GM12878 (cell line): ENCODE measurements at regions not wholly inside any gene's neighbourhood (a gene's known extent, or its start where the extent isn't known, plus 50 kb on each side); places are given as distances from the start of the nearest gene placed in this dataset.

Source experiments
- ATAC-seq: fragments of 200-7000 bp; cut with Tn5 transposase; 3 replicates; pipeline ENCODE4 v1.9.1; 2020; ENCODE audit warnings: mild to moderate bottlenecking, moderate library complexity
- BruUV-seq: library from RNA; stranded (reverse); fragments of 400-500 nt; replicated peaks from 2 replicates; lab custom pipeline; 2021; lab: Mats Ljungman, UMichigan
- CTCF ChIA-PET: fragments of 300-600 bp; sonication (Branson Sonifier 250); formaldehyde crosslinking; extraction: SDS; loops from one replicate; lab custom pipeline; 2021; ENCODE audit warnings: inconsistent platforms; lab: Yijun Ruan, JAX
- POLR2A ChIA-PET: fragments of 350-600 bp; formaldehyde crosslinking; extraction: SDS; loops from one replicate; lab custom pipeline; 2021; ENCODE audit warnings: inconsistent platforms; lab: Charles Lee
- RAD21 ChIA-PET: fragments of 300-600 bp; sonication (Branson Sonifier 250); formaldehyde crosslinking; loops from one replicate; lab custom pipeline; 2023; ENCODE audit warnings: antibody characterized with exemption; ENCODE audit not compliant: unreplicated experiment; lab: Charles Lee
- SMC1A ChIA-PET: fragments of 300-600 bp; sonication (Branson Sonifier 250); formaldehyde crosslinking; loops from one replicate; lab custom pipeline; 2023; ENCODE audit not compliant: unreplicated experiment, uncharacterized antibody; lab: Charles Lee
- DNase-seq: peaks from one replicate; pipeline ENCODE4 v3.0.0-alpha.2; 2011; ENCODE audit warnings: low read depth, low spot score
- FAIRE-seq: peaks from 3 replicates; lab custom pipeline; 2011; peaks lifted over from hg19 to GRCh38; lab: Jason Lieb, UNC
- H2AFZ ChIP-seq: 2 replicates; pipeline ENCODE4 v1.6.0; 2011; ENCODE audit warnings: low read depth, low read length, control low read depth; ENCODE audit not compliant: control insufficient read depth
- H3K27ac ChIP-seq: 2 replicates; pipeline ENCODE4 v1.5.1; 2011; ENCODE audit warnings: control low read depth; ENCODE audit not compliant: control insufficient read depth, insufficient read depth
- H3K27me3 ChIP-seq, 2 experiments: replicated peaks in 1 of 2; 2 replicates each; pipeline versions ENCODE4 v1.6.0 to v1.6.1; 2011; ENCODE audit warnings: low read length in 1 of 2; ENCODE audit not compliant: control insufficient read depth in 2 of 2, insufficient read depth in 2 of 2
- H3K36me3 ChIP-seq, 2 experiments: 2 replicates each; pipeline ENCODE4 v1.5.1; 2011; ENCODE audit warnings: low read length in 1 of 2; ENCODE audit not compliant: control insufficient read depth in 2 of 2, insufficient read depth in 2 of 2
- H3K4me1 ChIP-seq: 2 replicates; pipeline ENCODE4 v1.6.1; 2011; ENCODE audit warnings: mild to moderate bottlenecking, low read length, moderate library complexity, mixed read lengths; ENCODE audit not compliant: control insufficient read depth, insufficient read depth
- H3K4me2 ChIP-seq: 2 replicates; pipeline ENCODE4 v1.6.0; 2011; ENCODE audit warnings: control low read depth; ENCODE audit not compliant: control insufficient read depth, insufficient read depth
- H3K4me3 ChIP-seq: fragments of 200-600 bp; sonication (generic); 2 replicates; pipeline ENCODE4 v1.5.1; 2016
- H3K79me2 ChIP-seq: 2 replicates; pipeline ENCODE4 v1.6.0; 2011; ENCODE audit warnings: low read length; ENCODE audit not compliant: control insufficient read depth, insufficient read depth
- H3K9ac ChIP-seq: 2 replicates; pipeline ENCODE4 v1.8.0; 2011; ENCODE audit warnings: low read length, control low read depth, mixed read lengths; ENCODE audit not compliant: control insufficient read depth, insufficient read depth
- H3K9me3 ChIP-seq: replicated peaks from 3 replicates; pipeline ENCODE4 v1.5.1; 2011; ENCODE audit warnings: mild to moderate bottlenecking, low read length; ENCODE audit not compliant: control insufficient read depth, insufficient read depth
- H4K20me1 ChIP-seq: 2 replicates; pipeline ENCODE4 v1.6.0; 2011; ENCODE audit not compliant: control insufficient read depth, insufficient read depth
- BCL11A ChIP-seq: IDR thresholded peaks from 2 replicates; pipeline ENCODE4 v1.6.1; 2011; ENCODE audit warnings: low read depth, low read length
- CBX5 ChIP-seq: sonication (generic); IDR thresholded peaks from 2 replicates; pipeline ENCODE4 v1.6.1; 2016; ENCODE audit warnings: low read depth, moderate library complexity, mild to moderate bottlenecking, inconsistent platforms
- CHD4 ChIP-seq: fragments of 200-600 bp; sonication (generic); IDR thresholded peaks from 2 replicates; pipeline ENCODE4 v1.6.1; 2016; ENCODE audit warnings: mild to moderate bottlenecking
- EGR1 ChIP-seq, 2 experiments: IDR thresholded peaks; 1 replicate in 1 of 2; 2 replicates in 1 of 2; pipeline ENCODE4 v1.6.1; 2011 to 2012; ENCODE audit warnings: low read depth in 2 of 2, low read length in 2 of 2, borderline replicate concordance in 1 of 2, mild to moderate bottlenecking in 1 of 2, moderate library complexity in 1 of 2
- ETV6 ChIP-seq, 2 experiments: fragments of 450-650 bp in 1 of 2; IDR thresholded peaks in 1 of 2; conservative IDR thresholded peaks in 1 of 2; 2 replicates each; pipeline ENCODE4 v1.6.1; 2014; ENCODE audit warnings: antibody characterized with exemption in 1 of 2, borderline replicate concordance in 1 of 2, low read depth in 1 of 2, mild to moderate bottlenecking in 1 of 2, moderate library complexity in 1 of 2
- EZH2 ChIP-seq: IDR thresholded peaks from 2 replicates; pipeline ENCODE4 v1.6.1; 2012; ENCODE audit warnings: low read depth, mild to moderate bottlenecking, control low read depth, inconsistent platforms, low read length, borderline replicate concordance; ENCODE audit not compliant: control insufficient read depth
- HCFC1 ChIP-seq: fragments of 150-350 bp; IDR thresholded peaks from 2 replicates; pipeline ENCODE4 v1.6.1; 2014; ENCODE audit warnings: low read length
- HDGF ChIP-seq: fragments of 450-650 bp; IDR thresholded peaks from 2 replicates; pipeline ENCODE4 v1.6.1; 2016; ENCODE audit warnings: antibody characterized with exemption
- IKZF2 ChIP-seq, 2 experiments: fragments of 450-650 bp; IDR thresholded peaks; 2 replicates each; pipeline ENCODE4 v1.6.1; 2017; ENCODE audit warnings: mild to moderate bottlenecking in 2 of 2, moderate library complexity in 2 of 2
- PAX8 ChIP-seq: fragments of 450-650 bp; IDR thresholded peaks from 2 replicates; pipeline ENCODE4 v1.6.1; 2017; ENCODE audit warnings: mild to moderate bottlenecking, moderate library complexity
- ZBED1 ChIP-seq: IDR thresholded peaks from 2 replicates; pipeline ENCODE4 v1.6.1; 2016; ENCODE audit warnings: borderline replicate concordance
- in situ Hi-C: fragments of 300-500 bp; cut with MboI; formaldehyde crosslinking; loops from 9 replicates; pipeline ENCODE4 v1.14.3; 2018; ENCODE audit warnings: mixed read lengths
- intact Hi-C: fragments of 100-400 bp; cut with micrococcal nuclease; formaldehyde crosslinking; loops from one replicate; pipeline ENCODE4 v1.14.2; 2022; ENCODE audit not compliant: unreplicated experiment
- TF ChIP-seq, protein P1 (sequence below): fragments of 450-650 bp; IDR thresholded peaks from 2 replicates; pipeline ENCODE4 v1.6.1; 2017; ENCODE audit warnings: mild to moderate bottlenecking, low read depth, inconsistent platforms; ENCODE audit not compliant: poor library complexity, severe bottlenecking
- TF ChIP-seq, protein P2 (sequence below): IDR thresholded peaks from 2 replicates; pipeline ENCODE4 v1.6.1; 2012; ENCODE audit warnings: mild to moderate bottlenecking, low read depth, low read length

DNA sequence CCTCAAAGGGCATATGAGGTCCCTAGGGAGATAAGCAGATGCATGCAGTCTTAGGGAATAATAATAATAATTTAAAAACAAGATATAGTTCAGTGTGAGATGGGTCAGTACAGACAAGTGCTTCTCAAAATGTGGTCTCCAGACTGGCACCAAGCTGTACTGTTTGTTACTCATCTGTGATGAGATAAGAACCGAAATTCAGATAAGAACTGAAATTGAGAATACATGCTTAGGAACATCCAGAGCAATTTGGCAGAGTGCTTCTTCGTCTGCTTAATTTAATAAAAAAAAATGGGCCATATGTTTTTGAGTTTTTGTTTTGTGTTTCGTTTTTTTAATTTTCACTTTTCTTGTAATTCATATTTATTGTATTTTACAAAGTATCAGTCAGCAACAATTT lies 86.5 kb upstream of the SGCD start (continued):
- TF ChIP-seq PAX8 (no peak), EGR1 (IDR thresholded peaks at IDR 0.05; ENCODE audit: borderline replicate concordance in 1 of 2, low read depth in 2 of 2, low read length in 2 of 2) (no peak), HDGF (no peak), ZBED1 (no peak), IKZF2 (IDR thresholded peaks at IDR 0.05) (no peak), CHD4 (no peak), BCL11A (no peak), EZH2 (no peak)
- TF ChIP-seq, protein P1, sequence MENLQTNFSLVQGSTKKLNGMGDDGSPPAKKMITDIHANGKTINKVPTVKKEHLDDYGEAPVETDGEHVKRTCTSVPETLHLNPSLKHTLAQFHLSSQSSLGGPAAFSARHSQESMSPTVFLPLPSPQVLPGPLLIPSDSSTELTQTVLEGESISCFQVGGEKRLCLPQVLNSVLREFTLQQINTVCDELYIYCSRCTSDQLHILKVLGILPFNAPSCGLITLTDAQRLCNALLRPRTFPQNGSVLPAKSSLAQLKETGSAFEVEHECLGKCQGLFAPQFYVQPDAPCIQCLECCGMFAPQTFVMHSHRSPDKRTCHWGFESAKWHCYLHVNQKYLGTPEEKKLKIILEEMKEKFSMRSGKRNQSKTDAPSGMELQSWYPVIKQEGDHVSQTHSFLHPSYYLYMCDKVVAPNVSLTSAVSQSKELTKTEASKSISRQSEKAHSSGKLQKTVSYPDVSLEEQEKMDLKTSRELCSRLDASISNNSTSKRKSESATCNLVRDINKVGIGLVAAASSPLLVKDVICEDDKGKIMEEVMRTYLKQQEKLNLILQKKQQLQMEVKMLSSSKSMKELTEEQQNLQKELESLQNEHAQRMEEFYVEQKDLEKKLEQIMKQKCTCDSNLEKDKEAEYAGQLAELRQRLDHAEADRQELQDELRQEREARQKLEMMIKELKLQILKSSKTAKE: no peak

DNA sequence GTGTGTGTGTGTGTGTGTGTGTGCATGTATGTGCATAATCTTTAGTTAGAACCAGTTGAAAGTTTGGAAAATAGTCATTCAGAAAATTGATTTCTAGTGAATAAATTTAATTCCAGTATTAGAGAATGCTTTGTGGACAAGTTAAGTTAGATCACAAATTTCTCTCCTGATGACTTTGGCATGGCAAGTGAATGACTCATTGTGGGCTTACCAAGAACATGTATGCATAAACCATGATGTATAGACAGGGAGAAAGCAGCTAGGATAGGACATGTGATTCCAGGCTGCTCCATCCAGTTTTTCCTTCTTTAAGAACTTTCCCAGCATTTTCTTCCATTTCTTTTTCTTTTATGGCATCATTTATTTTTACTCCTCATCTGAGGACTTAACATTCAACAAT lies 85.7 kb upstream of the SGCD start:
- H3K9ac ChIP-seq: no peak overlapping the region
- H3K4me2 ChIP-seq: no peak overlapping the region
- no TSS peak for BruUV-seq
- H4K20me1 ChIP-seq: no peaks in the 10 kb centered on the region
- RAD21 ChIA-PET: interaction anchor here (0.6 kb wide), 1 partner anchor 1527 kb away, joined by 3 read pairs; no protein-coding TSS in a partner anchor
- FAIRE-seq: no peak
- SMC1A ChIA-PET: no interaction called here
- CTCF ChIA-PET: no interaction called here
- ATAC-seq: no peak
- DNase-seq: no peak
- no peaks in the 10 kb centered on the region for H3K4me1 ChIP-seq
- TF ChIP-seq, protein P2, sequence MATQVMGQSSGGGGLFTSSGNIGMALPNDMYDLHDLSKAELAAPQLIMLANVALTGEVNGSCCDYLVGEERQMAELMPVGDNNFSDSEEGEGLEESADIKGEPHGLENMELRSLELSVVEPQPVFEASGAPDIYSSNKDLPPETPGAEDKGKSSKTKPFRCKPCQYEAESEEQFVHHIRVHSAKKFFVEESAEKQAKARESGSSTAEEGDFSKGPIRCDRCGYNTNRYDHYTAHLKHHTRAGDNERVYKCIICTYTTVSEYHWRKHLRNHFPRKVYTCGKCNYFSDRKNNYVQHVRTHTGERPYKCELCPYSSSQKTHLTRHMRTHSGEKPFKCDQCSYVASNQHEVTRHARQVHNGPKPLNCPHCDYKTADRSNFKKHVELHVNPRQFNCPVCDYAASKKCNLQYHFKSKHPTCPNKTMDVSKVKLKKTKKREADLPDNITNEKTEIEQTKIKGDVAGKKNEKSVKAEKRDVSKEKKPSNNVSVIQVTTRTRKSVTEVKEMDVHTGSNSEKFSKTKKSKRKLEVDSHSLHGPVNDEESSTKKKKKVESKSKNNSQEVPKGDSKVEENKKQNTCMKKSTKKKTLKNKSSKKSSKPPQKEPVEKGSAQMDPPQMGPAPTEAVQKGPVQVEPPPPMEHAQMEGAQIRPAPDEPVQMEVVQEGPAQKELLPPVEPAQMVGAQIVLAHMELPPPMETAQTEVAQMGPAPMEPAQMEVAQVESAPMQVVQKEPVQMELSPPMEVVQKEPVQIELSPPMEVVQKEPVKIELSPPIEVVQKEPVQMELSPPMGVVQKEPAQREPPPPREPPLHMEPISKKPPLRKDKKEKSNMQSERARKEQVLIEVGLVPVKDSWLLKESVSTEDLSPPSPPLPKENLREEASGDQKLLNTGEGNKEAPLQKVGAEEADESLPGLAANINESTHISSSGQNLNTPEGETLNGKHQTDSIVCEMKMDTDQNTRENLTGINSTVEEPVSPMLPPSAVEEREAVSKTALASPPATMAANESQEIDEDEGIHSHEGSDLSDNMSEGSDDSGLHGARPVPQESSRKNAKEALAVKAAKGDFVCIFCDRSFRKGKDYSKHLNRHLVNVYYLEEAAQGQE: no peak
- TF ChIP-seq HDGF (no peak), ETV6 (conservative IDR thresholded peaks at IDR 0.05 in 1 of 2, IDR thresholded peaks at IDR 0.05 in 1 of 2; ENCODE audit: borderline replicate concordance in 1 of 2, low read depth in 1 of 2) (no peak), CBX5 (no peak), HCFC1 (no peak)
- no peak overlapping the region for H3K27ac ChIP-seq
- no peaks in the 10 kb centered on the region for H3K27me3 ChIP-seq
- H2AFZ ChIP-seq: no peak overlapping the region
- no peaks in the 10 kb centered on the region for H3K36me3 ChIP-seq
- POLR2A ChIA-PET: no interaction called here
- in situ Hi-C loops (no loop called here), intact Hi-C loops (no loop called here)
- H3K9me3 ChIP-seq: no peaks in the 10 kb centered on the region
- H3K4me3 ChIP-seq: no peak overlapping the region
- no peaks in the 10 kb centered on the region for H3K79me2 ChIP-seq
